ENCODE measurements at regions not wholly inside any gene's neighbourhood (a gene's known extent, or its start where the extent isn't known, plus 50 kb on each side); places are given as distances from the start of the nearest gene placed in this dataset.
"Not testable (repeated sequence)": the region's sequence is repeated elsewhere in the genome, so short reads cannot be mapped to it uniquely, and the experiment has no call there.

DNA sequence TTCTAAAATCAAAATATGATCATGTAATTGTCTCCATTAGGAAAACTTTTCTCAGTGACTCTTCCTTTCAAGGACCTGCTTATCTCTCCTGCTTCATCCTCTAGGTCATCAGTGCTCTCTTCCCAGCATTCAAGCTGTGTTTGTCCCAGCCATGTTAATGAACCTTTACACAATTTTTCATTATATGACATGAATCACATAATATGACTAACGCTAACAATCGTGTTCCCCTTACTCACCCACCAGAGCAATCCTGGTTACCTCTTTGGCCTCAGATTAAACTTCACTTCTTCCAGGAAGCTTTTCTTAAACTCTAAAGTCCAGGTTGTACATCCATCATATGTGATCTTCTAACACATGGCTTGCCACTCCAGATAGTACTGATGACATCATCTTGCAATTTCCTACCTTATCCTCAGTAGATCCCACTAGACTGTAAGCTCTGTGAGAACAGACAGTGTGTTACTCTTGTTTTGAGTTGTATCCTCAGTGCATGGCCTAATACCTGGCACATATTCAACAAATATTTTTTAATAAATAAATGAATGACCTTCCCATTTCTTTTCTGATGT is 882.9 kb upstream of the ZEB2 start:
- no peak for DNase-seq (ENCODE audit: low spot score)

DNA sequence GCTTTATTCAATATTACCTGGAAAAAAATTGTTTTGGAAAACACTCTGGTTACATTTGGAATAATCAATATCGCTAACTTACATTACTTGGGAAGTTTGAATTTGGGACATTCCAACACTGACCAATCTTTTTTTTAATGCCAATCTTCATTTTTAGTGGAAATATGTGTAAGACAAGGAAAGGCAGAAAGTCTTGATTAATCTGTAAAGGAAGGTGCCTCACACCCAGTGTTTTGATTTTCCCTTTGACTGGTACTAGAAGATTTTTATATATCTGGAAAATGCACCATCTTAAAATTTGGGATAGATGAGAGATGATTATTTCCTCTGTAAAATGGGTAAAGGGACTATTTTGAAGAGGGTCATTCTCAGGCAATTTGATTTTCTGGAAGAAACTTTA is 879.2 kb upstream of the ZEB2 start:
- no peak for DNase-seq (ENCODE audit: low spot score)

DNA sequence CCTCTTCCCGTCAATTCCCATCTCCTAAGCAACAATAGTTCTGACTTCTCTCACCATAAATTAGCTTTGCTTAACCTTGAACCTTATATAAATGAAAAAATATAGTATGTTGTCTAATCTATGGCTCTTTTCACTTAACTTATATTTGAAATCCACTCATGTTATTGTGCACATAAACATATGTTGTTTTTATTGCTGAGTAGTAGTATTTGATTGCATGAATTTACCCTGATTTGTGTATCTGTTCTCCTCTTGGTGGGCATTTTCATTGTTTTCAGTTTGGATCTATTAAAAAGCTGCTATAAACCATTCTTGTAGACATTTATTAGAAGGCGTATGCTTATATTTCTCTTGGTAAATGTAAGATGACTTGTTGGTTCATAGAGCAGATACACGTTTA is 874.3 kb upstream of the ZEB2 start:
- DNase-seq (ENCODE audit: low spot score): no peak

DNA sequence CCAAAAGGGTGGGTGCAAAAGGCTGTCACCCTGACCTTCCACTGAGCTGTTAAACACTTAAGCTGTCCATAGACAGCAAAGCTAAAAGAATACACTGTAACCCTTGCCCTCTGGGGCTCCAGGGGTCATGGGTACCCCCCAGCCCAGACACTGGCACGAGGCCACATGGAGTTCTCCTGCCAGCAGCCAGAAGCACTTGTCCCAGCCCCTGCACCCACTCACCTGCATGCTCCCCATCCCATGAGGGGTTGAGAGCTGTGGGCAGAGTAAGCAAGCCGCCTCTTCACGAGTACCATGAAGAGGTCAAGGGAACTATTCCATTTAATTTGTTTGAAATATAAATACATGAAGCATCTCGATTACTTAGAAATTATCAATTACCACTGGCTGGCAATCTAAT is 867.1 kb upstream of the ZEB2 start:
- no peak for DNase-seq (ENCODE audit: low spot score)

DNA sequence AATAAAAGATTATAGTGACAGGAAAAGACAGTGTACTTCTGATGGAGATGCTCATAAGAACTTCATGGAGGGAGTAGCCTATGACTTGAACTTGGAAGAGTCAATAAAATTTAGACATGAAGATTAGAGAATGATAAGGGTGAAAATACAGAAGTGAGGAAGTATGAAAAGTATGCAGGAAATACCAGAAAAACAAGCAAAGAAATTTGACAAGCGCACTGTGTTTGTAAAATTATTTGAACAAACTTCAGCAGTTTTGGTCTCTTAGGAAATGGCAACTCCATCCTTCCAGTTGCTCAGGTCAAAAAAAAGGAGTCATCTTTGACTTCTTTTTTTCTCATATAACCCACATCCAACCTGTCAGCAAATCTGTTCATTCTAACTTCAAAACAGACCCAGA is 864.0 kb upstream of the ZEB2 start:
- DNase-seq (ENCODE audit: low spot score): no peak

DNA sequence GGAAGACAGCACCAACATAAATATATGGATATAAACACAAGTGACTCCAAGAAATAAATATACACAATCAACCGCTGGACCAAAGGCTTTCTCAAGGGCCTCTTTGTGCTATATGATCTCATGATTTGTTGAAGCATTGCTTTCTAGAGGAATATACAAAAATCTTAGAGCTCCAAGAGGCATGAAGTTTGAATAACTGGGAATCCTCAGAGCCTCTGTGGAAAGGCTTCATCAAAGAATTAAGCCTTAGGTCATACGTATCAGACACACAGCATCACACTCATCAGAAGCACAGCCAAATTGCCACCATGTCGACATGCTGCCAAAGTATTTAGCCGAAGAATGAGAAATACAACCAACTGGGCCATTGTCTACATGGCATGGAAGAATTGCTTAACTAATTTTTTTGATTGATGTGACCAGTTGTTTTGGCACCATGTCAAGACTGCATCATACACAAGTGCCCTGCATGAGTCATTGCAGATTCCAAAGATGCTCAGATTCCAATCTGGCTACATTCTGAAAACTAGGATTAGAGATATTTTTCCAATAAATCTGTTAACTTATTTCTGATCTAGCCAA is 860.6 kb upstream of the ZEB2 start:
- peak; percentile 79 for DNase-seq (ENCODE audit: low spot score)

DNA sequence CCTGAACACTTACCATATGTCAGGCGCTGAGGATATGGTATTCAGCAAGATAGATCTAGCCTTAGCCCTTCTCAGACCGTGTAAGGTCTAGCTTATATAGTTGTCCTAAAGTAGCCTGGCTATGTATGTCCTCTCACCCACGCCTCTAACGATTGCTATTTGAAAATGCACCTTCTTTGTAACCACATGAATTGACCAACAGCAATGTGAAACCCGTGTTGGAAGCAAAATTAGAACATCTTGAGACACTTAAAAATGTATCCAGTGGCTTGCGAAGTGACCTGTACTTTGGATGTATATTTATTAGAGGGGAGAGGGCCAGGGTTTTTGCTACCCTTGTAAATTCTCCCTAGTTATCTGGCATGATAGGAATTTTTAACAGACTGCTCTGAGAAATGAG is 860.0 kb upstream of the ZEB2 start:
- DNase-seq (ENCODE audit: low spot score): no peak

DNA sequence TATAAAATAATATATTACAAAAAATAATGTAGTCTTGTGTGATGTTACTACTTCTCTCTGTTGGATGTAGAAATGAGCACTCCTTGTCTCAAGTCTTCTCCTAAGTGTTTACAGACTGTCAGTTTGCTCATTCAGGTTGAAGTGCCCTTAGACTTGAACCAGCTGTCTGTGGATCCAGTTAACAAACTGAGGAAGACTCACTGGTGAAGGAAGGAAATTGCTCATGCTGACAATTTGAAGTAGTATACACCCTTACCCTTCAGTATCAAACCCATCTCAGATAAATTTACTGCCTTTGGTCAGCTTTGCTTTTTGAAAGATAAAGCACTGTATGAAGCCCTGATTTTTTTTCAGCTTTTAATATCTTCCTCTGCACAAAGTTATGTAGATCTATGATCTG is 854.2 kb upstream of the ZEB2 start:
- no peak for DNase-seq (ENCODE audit: low spot score)

DNA sequence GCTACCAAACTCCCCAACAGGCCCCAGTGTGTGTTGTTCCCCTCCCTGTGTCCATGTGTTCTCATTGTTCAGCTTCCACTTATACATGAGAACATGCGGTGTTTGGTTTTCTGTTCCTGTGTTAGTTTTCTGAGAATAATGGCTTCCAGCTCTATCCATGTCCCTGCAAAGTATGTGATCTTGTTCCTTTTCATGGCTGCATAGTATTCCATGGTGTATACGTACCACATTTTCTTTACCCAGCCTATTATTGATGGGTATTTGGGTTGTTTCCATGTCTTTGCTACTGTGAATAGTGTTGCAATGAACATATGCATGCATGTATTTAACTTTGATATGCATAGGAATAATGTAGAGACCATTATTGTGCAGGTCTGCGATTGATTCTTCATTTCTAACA is 847.4 kb upstream of the ZEB2 start:
- not testable (repeated sequence) for DNase-seq (ENCODE audit: low spot score)

DNA sequence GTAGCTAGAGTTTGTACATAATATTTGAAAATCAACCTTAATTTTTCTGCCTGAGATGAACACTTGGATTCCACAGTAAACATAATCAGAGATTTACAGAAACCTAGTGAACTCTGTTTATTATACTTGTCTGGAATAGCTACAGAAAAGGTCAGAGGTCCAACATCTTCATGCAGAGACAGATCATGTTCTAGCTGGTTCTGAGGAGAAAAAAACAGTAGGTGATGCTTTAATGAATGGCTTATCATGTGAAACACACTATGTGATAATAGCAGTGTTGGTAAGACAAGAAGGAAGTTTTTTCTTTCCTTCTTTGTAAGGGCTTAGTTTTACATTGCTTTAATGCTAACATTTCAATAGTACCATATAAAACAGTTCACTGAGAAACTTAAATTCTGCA is 846.4 kb upstream of the ZEB2 start:
- no peak for DNase-seq (ENCODE audit: low spot score)

DNA sequence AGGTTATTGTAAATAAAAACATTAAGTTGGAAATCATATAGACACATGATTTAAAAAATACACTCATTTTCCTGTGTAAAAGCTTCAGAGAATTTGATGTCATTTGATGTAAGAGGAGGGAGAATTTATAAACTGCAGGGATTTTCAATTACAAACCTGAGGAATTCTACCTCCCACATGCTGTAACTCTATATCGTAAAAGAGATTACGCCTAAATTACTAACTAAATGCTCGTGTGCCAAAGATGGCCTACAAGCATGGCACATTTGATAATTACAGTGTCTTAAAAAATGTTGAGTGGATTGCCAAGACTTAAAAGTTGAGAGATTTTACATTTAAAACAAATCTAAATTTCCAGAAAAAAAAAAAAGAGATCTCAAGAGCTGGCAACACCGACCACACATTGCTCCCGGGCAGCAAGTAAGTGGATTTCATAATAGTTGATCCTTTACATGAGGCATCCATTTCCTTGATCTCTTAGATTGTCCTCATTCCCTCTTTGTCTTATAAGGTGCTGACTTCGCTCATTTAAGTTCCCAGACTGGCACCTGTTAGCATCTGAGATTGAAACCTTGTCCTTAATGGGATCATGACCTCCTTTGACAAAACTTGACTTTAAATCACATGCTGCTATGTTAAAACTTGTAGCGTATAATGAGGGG is 840.3 kb upstream of the ZEB2 start:
- DNase-seq (ENCODE audit: low spot score): no peak

DNA sequence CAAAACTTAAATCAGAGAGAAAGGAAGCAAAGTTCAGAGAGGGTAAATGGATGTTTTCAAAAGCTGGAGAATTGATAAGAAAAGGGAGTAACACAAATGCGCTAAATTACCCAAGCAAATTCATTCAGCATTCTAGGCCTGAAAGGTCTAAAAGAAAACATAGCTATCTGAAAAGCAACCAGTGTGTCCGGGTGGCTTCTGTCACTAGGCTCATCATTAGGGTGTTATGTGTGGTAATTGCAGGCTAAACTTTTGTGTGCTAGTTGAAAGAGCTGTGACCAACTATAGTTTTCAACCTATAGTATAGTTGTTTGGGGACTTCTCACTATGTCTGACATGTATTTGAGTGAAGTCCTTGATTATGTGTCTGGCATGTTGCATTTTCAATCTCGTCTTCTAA is 839.6 kb upstream of the ZEB2 start:
- DNase-seq (ENCODE audit: low spot score): no peak

DNA sequence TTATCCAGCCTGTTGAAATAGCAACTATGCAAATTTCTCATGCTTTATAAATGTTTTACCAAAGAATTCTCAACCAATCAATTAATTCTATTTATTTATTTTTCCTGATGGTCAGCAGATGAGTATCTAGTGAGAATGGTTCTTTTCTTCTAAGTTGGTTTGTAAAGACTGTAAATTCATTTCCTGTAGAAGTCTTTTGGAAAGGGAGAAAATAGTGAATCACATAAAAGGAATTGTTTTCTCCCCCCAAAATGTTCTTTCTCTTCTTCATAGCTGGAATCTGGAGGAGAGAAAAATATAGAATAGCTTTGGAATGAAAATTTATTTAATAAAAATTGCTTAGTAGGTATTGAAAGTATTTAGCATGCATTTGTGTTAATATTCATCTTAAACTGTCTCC is 836.1 kb upstream of the ZEB2 start:
- no peak for DNase-seq (ENCODE audit: low spot score)

DNA sequence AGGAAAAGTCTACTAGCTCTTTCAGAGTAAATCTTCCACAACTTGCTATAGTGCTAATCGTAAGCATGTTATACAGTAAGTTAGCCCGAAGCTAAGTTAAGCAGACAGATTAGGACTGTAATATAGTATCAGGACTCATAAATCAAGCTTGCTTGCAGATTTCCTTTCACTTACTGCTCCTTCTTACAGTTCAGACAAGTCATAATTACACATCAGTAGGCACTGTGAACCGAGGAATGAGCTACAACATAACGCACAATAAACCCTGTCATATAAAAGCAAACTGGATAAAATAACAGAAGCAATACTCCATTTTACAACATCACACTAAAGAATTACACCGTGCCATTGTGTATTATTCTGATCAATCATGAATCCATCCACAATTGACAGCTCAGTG is 832.6 kb upstream of the ZEB2 start:
- no peak for DNase-seq (ENCODE audit: low spot score)

DNA sequence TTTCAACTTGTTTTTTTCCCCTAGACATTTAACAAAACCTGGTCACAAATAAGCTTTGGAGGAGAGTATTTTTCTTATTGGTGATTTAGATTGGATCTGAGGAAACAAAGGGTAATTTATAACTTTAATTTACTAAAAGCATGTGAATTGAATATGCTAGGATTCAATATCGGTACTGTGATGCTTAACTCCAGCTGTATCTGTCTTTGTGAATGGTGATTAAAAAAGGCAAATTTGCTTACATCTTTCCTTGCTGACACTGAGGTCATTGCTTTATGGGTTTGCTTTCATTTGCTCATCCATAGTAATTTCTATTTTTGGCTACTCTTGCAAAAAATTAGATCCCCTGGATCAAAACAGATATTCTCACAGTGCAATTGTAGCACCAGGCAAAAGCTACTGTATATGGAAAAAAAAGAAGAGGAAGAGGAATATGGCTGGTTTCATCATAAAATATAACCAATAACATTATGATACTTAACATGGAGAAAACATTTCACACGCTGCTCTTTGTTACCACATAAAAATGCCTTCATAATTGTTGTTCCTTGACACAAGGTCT is 832.0 kb upstream of the ZEB2 start:
- DNase-seq (ENCODE audit: low spot score): no peak

DNA sequence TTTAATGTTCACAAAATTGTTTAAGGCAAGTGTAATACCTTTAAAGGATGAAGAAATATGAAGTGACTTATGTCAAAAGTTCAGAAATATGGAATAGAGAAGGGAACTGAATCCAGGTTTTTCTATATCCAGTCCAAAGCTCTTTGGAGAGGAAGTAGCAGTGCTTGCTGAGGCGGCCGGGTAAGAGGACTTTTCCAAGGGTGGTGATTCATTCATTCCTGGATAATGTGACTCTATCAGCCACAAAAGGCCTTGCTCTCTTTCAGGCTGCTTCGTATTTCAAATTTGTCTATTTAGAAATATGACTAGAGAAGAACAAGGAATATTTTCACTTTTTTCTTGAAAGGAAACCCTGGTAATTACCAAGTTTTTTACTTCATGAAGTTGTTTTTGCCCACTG is 830.1 kb upstream of the ZEB2 start:
- peak; percentile 38 for DNase-seq (ENCODE audit: low spot score)

DNA sequence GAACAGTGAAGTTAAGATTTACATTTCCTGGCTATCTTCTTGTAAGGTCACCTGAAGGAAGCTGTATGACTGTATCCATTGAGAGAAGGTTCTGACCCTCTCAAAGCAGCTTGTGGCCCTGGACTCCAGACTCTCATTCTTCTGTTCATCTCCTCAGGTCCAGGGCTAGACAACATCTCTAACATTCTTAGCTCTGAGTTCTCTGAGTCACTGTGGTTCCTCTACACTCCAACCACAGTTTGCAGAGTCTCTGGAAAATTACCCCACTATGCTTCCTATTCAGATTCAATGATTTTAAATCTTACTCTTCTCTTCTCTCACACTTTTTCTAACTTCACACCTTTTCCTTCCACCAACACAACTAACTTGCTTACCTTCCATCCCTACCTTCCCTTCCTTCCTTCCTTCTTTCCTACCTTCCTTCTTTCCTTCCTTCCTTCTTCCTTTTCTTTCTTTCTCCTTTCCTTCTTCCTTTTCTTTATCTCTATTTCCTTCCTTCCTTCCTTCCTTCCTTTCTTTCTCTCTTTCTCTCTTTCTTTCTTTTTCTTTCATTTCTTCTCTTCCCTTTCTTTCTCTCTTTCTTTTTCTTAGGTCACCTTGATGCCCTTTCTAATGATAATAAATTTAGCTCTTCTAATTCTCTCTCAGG is 824.3 kb upstream of the ZEB2 start:
- DNase-seq (ENCODE audit: low spot score): no peak

DNA sequence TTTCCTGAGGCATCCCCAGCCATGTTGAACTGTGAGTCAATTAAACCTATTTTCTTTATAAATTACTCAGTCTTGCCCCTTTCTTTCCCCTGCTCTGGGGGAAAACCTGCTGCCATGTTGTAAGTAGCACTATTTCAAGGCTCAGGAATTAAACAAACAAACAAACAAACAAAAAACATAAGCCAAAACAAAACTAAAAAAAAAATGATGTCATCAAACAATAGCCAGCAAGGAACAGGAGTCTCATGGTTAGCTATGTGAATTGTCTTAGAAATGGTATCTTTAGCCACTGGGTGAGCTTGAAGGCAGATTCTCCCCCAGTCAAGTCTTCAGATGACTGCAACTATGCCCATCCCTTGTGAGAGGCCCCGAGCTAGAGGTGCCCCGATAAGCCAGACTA is 823.4 kb upstream of the ZEB2 start:
- no peak for DNase-seq (ENCODE audit: low spot score)

DNA sequence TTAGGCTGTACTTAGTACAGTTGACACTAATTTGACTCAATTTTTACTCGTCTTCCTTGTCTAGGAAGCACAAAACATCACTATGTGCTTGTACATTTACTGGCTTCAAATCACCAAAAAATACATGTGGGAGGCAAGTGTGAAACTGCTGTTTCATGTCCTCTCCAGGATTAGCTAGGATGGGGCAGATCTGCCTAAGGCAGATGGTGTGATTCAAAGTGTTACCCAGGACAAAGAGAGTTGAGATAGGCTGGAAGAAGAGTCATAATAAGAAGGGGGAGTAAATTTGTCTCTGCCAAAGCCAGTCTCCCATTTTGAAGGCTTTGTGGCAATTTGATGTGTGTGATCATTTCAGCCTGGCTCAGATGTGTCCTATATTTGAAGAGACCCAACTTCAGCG is 821.6 kb upstream of the ZEB2 start:
- no peak for DNase-seq (ENCODE audit: low spot score)

DNA sequence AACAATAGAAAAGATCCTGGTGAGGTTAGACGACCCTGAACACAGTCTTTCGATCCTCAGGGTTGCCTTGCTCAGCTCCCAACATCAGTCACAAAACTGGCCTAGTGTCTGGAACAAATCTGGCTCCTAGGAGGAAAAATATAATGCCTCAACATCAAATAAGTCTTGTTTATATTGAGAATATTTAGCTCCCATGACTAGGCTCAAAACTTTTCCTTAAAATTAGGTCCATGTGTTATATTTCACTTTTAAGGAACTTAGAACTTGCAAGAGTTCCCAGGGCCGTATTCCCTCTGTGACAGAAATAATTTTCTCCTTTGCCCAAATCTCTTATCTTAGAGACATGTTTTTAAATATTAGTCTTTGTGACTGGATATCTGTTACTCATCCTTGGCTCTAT is 819.7 kb upstream of the ZEB2 start:
- no peak for DNase-seq (ENCODE audit: low spot score)

DNA sequence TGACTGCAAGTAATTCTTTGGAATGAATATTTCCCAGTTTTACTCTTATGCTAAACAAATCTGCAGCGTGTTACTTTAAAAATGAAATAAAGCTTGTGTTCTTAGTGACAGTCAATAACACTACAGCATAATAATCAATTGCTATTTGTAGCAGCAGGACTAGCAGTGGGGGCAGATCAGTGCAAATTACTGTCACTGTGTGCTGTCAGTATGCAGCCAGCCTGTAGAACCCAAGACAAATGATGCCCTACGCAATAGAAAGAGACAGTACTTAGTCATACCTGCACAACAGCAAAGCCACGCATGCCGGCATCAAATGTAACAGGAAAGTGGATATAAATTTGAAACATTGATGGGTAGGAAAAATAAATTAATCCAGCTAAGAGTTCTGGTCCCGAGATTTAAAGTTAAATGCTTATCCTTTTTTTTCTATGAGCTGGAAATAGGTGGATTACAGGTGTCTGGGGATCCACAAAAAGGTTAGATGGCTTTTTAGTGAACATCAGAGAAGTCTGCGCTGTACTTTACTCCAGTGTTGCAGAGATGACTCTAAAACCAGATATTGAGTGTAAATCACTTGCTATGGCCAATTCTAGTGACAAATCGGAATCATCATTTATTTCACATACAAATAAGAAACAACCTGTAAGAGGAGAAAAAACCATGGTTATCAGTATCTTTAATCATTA is 812.4 kb upstream of the ZEB2 start:
- no peak for DNase-seq (ENCODE audit: low spot score)

DNA sequence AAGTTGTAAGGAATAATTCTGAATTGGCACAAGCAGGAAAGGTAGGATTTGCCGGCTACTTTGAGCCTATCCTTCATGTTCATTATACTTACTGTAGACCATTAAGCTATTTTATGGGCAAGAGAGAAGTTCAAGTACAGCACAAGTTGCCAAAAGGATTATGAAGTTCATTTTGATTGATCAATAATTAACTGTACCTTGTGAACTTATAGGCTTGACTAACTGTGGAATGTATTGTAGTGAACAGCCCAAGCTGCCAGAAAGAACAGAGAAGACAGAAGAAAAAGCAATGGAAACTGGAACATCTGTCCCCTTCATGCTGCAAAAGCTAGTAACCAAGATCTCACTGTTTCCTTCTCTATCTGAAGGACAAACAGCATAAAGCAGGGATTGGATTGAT is 810.1 kb upstream of the ZEB2 start:
- peak; percentile 44 for DNase-seq (ENCODE audit: low spot score)

DNA sequence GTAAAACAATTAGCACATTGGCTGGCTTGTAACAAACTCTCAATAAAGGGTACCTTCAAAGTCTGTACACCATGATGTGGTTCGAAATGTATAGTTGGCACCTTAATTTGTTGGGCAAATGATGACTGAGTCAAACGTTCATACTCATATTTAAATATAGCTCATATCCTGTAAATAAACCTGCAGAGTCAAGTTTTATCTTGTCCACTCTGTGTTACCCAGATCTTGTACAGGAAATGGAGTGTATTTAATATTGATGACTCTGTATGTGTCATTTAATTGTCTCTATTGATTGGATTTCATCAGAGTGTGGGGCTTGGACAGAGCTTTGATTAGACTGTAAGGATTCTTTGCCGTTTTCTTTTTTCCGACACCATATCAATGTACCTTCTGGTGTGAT is 805.6 kb upstream of the ZEB2 start:
- DNase-seq (ENCODE audit: low spot score): no peak

Measured in kidney tubule cell (primary cell).